Endodermal cell (in vitro differentiated cells): ENCODE measurements at regions not wholly inside any gene's neighbourhood (a gene's known extent, or its start where the extent isn't known, plus 50 kb on each side); places are given as distances from the start of the nearest gene placed in this dataset.

ENCODE experiments used
- DNase-seq: peaks from one replicate; pipeline ENCODE4 v3.0.0-alpha.2; 2017
- H3K27ac ChIP-seq: 2 replicates; pipeline ENCODE4 v1.5.1; 2013; ENCODE audit warnings: mild to moderate bottlenecking, low read depth, low read length, moderate library complexity
- H3K27me3 ChIP-seq: 2 replicates; pipeline ENCODE4 v1.6.1; 2013; ENCODE audit warnings: mild to moderate bottlenecking, low read length, moderate library complexity; ENCODE audit not compliant: insufficient read depth, control insufficient read depth, poor library complexity, severe bottlenecking
- H3K36me3 ChIP-seq: 2 replicates; pipeline ENCODE4 v1.7.0; 2013; ENCODE audit warnings: mild to moderate bottlenecking, low read length, moderate library complexity; ENCODE audit not compliant: control insufficient read depth, insufficient read depth
- H3K4me1 ChIP-seq: one replicate; pipeline ENCODE4 v1.7.0; 2013; ENCODE audit warnings: low read length; ENCODE audit not compliant: control insufficient read depth, insufficient read depth
- H3K4me3 ChIP-seq: 2 replicates; pipeline ENCODE4 v1.5.1; 2013; ENCODE audit warnings: mild to moderate bottlenecking, low read length, moderate library complexity
- H3K9ac ChIP-seq: 2 replicates; pipeline ENCODE4 v1.6.1; 2013; ENCODE audit warnings: mild to moderate bottlenecking, low read length, moderate library complexity; ENCODE audit not compliant: poor library complexity, severe bottlenecking; ENCODE audit errors: extremely low read depth
- H3K9me3 ChIP-seq: 2 replicates; pipeline ENCODE4 v1.6.1; 2013; ENCODE audit warnings: mild to moderate bottlenecking, low read length, moderate library complexity; ENCODE audit not compliant: control insufficient read depth
- H3K27ac Mint-ChIP-seq: 2 replicates; pipeline ENCODE4 v1.8.0; 2020; ENCODE audit warnings: mixed read lengths
- H3K27me3 Mint-ChIP-seq: 2 replicates; pipeline ENCODE4 v1.8.0; 2021; ENCODE audit warnings: mild to moderate bottlenecking, mixed read lengths; ENCODE audit not compliant: insufficient read depth
- H3K36me3 Mint-ChIP-seq: 2 replicates; pipeline ENCODE4 v1.8.0; 2020; ENCODE audit warnings: low read depth, mixed read lengths
- H3K4me1 Mint-ChIP-seq: 2 replicates; pipeline ENCODE4 v1.8.0; 2020; ENCODE audit warnings: mixed read lengths
- H3K4me3 Mint-ChIP-seq: 2 replicates; pipeline ENCODE4 v1.8.0; 2020; ENCODE audit warnings: mild to moderate bottlenecking, moderate library complexity, mixed read lengths
- H3K9me3 Mint-ChIP-seq: 2 replicates; pipeline ENCODE4 v1.8.0; 2020; ENCODE audit warnings: mild to moderate bottlenecking, mixed read lengths
- CTCF ChIP-seq: fragments of 200-600 bp; sonication (generic); conservative IDR thresholded peaks from 2 replicates; pipeline ENCODE4 v1.5.0; 2021; ENCODE audit warnings: antibody characterized with exemption, mild to moderate bottlenecking
- WGBS, 2 experiments: methylation state at CpG; one replicate each; pipeline versions ENCODE4 v1.1.5 to v1.1.7; 2013; ENCODE audit warnings: missing lambda C conversion rate in 2 of 2, mixed read lengths in 1 of 2; ENCODE audit not compliant: insufficient coverage in 1 of 2, insufficient read length in 1 of 2; 5-methylcytosine and 5-hydroxymethylcytosine counted together

DNA sequence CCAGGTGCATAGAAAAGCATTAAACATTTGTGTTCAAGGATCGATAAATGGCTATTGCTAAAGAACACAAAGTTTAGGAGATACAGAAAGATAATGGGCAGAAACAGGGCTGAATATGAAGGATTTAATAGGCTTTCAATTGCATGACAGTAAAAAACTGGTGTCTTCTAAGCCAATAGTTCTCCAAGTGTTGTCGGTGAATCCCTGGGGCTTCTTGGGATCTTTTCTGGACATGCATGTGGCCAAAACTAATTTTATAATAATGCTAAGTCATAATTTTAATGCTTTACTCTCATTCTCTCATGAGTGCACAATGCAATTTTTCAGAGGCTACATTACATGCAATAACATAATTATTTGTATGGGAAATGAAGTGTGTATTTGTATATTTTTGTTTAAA is 521.1 kb upstream of the ANKRD30A start:
- Histone ChIP-seq H3K27ac (no peak overlapping the region), H3K4me3 (no peak overlapping the region), H3K9me3 (no peaks in the 10 kb centered on the region), H3K9ac (no peak overlapping the region), H3K4me1 (no peaks in the 10 kb centered on the region), H3K36me3 (no peaks in the 10 kb centered on the region), H3K27me3 (peaks cover 8% of the 10 kb centered on the region)
- no peak for DNase-seq
- WGBS, 2 experiments, result 96 to 100% methylated on average over 1 to 2 of the region's 2 CpGs
- Mint-ChIP-seq H3K4me1 (peaks cover 7% of the 10 kb centered on the region), H3K9me3 (no peaks in the 10 kb centered on the region), H3K36me3 (no peaks in the 10 kb centered on the region), H3K27ac (no peak overlapping the region), H3K27me3 (no peaks in the 10 kb centered on the region), H3K4me3 (no peak overlapping the region)
- TF ChIP-seq CTCF, result no peak

GRCh38 chr10:36603688-36604087 is 521.7 kb upstream of the ANKRD30A start:
- Histone ChIP-seq H3K36me3 (no peaks in the 10 kb centered on the region), H3K27ac (no peak overlapping the region), H3K9me3 (no peaks in the 10 kb centered on the region), H3K4me3 (no peak overlapping the region), H3K9ac (no peak overlapping the region), H3K27me3 (peaks cover 8% of the 10 kb centered on the region), H3K4me1 (no peaks in the 10 kb centered on the region)
- no peaks in the 10 kb centered on the region for H3K36me3 Mint-ChIP-seq
- no peaks in the 10 kb centered on the region for H3K9me3 Mint-ChIP-seq
- TF ChIP-seq CTCF, result no peak
- no peak for DNase-seq
- H3K4me1 Mint-ChIP-seq, result peaks cover 7% of the 10 kb centered on the region
- H3K27ac Mint-ChIP-seq, result no peak overlapping the region
- H3K27me3 Mint-ChIP-seq, result no peaks in the 10 kb centered on the region
- H3K4me3 Mint-ChIP-seq, result no peak overlapping the region
- 90 to 96% methylated on average over 2 to 3 of the region's 4 CpGs for WGBS, 2 experiments

GRCh38 chr10:36602374-36602773 is 523.0 kb upstream of the ANKRD30A start:
- H3K4me1 Mint-ChIP-seq, result peaks cover 7% of the 10 kb centered on the region
- H3K27me3 Mint-ChIP-seq, result no peaks in the 10 kb centered on the region
- no peaks in the 10 kb centered on the region for H3K9me3 ChIP-seq
- no peak for TF ChIP-seq CTCF
- no peak overlapping the region for H3K4me3 ChIP-seq
- no peak overlapping the region for H3K9ac ChIP-seq
- no peaks in the 10 kb centered on the region for H3K36me3 Mint-ChIP-seq
- no peak overlapping the region for H3K4me3 Mint-ChIP-seq
- 73 to 92% methylated on average over 2 to 4 of the region's 4 CpGs for WGBS, 2 experiments
- H3K36me3 ChIP-seq, result no peaks in the 10 kb centered on the region
- no peak for DNase-seq
- H3K4me1 ChIP-seq, result no peaks in the 10 kb centered on the region
- peaks cover 12% of the 10 kb centered on the region for H3K27me3 ChIP-seq
- H3K9me3 Mint-ChIP-seq, result no peaks in the 10 kb centered on the region
- H3K27ac Mint-ChIP-seq, result no peak overlapping the region
- no peak overlapping the region for H3K27ac ChIP-seq
